ENCODE measurements at regions not wholly inside any gene's neighbourhood (a gene's known extent, or its start where the extent isn't known, plus 50 kb on each side); places are given as distances from the start of the nearest gene placed in this dataset.

GRCh38 chr14:27890259-27890658 lies 876.3 kb upstream of the FOXG1 start:
- no peak overlapping the region for H3K9ac ChIP-seq (ENCODE audit: low read depth, low read length)
- no peak overlapping the region for H2BK120ac ChIP-seq (ENCODE audit: low read depth, low read length)
- in situ Hi-C loops (cut with MboI; ENCODE audit: low sequenced_read_pairs) (no loop called here), dilution Hi-C loops (cut with HindIII; ENCODE audit: low sequenced_read_pairs, unreplicated experiment) (no loop called here), intact Hi-C loops (cut with micrococcal nuclease) (no loop called here)
- H4K20me1 ChIP-seq (ENCODE audit: insufficient read depth, low read length) = no peaks in the 10 kb centered on the region
- TF ChIP-seq MXI1 (IDR thresholded peaks at IDR 0.05; ENCODE audit: borderline replicate concordance, low read depth, low read length) (no peak), USF2 (IDR thresholded peaks at IDR 0.05; ENCODE audit: low read depth, low read length) (no peak), RCOR1 (IDR thresholded peaks at IDR 0.05; ENCODE audit: insufficient replicate concordance, low read length) (no peak), BHLHE40 (IDR thresholded peaks at IDR 0.05; ENCODE audit: low read depth, low read length) (no peak), POLR2A (IDR thresholded peaks at IDR 0.05; ENCODE audit: low read depth, low read length) (no peak), MAFK (IDR thresholded peaks at IDR 0.05; ENCODE audit: low read depth, low read length) (no peak)
- H3K18ac ChIP-seq (ENCODE audit: low read depth, low read length) = no peak overlapping the region
- ATAC-seq (ENCODE audit: low read depth) (no peak), DNase-seq (no peak)
- H3K14ac ChIP-seq (replicated peaks; ENCODE audit: low read depth, low read length) = no peak overlapping the region
- no peak overlapping the region for H2BK5ac ChIP-seq (ENCODE audit: low read depth, low read length, poor library complexity, severe bottlenecking)
- no peak overlapping the region for H3K4ac ChIP-seq (ENCODE audit: low read depth, low read length)
- no TSS peak for BruUV-seq (replicated peaks)
- no peaks in the 10 kb centered on the region for H3K4me1 ChIP-seq (ENCODE audit: control insufficient read depth, insufficient read depth, low read length)
- no peaks in the 10 kb centered on the region for H3K27me3 ChIP-seq (ENCODE audit: control insufficient read depth, insufficient read depth, low read length)
- no peak overlapping the region for H3K4me2 ChIP-seq (ENCODE audit: low read depth, low read length)
- no peaks in the 10 kb centered on the region for H3K36me3 ChIP-seq (ENCODE audit: control insufficient read depth, insufficient read depth, low read length)
- POLR2A ChIA-PET (ENCODE audit: unreplicated experiment) = no interaction called here
- WGBS, 2 experiments (ENCODE audit: extremely low coverage in 2 of 2, insufficient read length in 1 of 2) = 40% methylated on average over 1 of the region's 3 CpGs; no CpG with 5 or more reads in 1 of the 2 experiments
- no peaks in the 10 kb centered on the region for H3K9me3 ChIP-seq (ENCODE audit: control insufficient read depth, insufficient read depth, low read length)
- H3K23ac ChIP-seq (ENCODE audit: low read depth, low read length) = no peak overlapping the region
- H3K56ac ChIP-seq (ENCODE audit: extremely low read depth, insufficient read depth, low read length) = no peak overlapping the region
- no peak overlapping the region for H2AK9ac ChIP-seq (replicated peaks; ENCODE audit: low read depth, low read length, poor library complexity)
- H3K79me1 ChIP-seq (ENCODE audit: low read depth in 1 of 2, low read length in 2 of 2) = no peaks in the 10 kb centered on the region
- H2BK15ac ChIP-seq (ENCODE audit: low read depth, low read length) = no peak overlapping the region
- no peak overlapping the region for H2BK20ac ChIP-seq (ENCODE audit: low read depth, low read length)
- H4K5ac ChIP-seq (ENCODE audit: low read depth, low read length) = no peak overlapping the region
- H3K9me1 ChIP-seq (ENCODE audit: insufficient read depth, low read length) = no peaks in the 10 kb centered on the region
- CTCF ChIA-PET = no interaction called here
- H4K8ac ChIP-seq (ENCODE audit: low read depth in 2 of 2, low read length in 2 of 2) = no peak overlapping the region
- no peak overlapping the region for H2AFZ ChIP-seq (replicated peaks; ENCODE audit: low read length, poor library complexity)
- H4K91ac ChIP-seq (ENCODE audit: insufficient read depth, low read depth, low read length) = no peak overlapping the region
- no peak overlapping the region for H2AK5ac ChIP-seq (ENCODE audit: low read depth, low read length)
- H3K4me3 ChIP-seq (ENCODE audit: insufficient read depth, low read depth, low read length) = no peak overlapping the region
- no peak overlapping the region for H3K27ac ChIP-seq (ENCODE audit: insufficient read depth, low read length)

Measured in IMR-90 (cell line).